Caco-2 (cell line): ENCODE measurements at regions not wholly inside any gene's neighbourhood (a gene's known extent, or its start where the extent isn't known, plus 50 kb on each side); places are given as distances from the start of the nearest gene placed in this dataset.

Experiments used
- BruUV-seq: library from RNA; stranded (reverse); fragments of 400-500 nt; replicated peaks from 2 replicates; lab custom pipeline; 2021; lab: Mats Ljungman, UMichigan
- CTCF ChIA-PET: fragments of 300-600 bp; sonication (Branson Sonifier 250); formaldehyde crosslinking; loops from one replicate; lab custom pipeline; 2022; ENCODE audit warnings: antibody characterized with exemption; lab: Charles Lee
- POLR2A ChIA-PET: fragments of 300-600 bp; sonication (Branson Sonifier 250); formaldehyde crosslinking; loops from one replicate; lab custom pipeline; 2022; ENCODE audit warnings: antibody characterized with exemption; lab: Charles Lee
- DNase-seq, 2 experiments: peaks; one replicate each; pipeline versions ENCODE4 v3.0.0 to v3.0.0-alpha.2; 2020 to 2022
- H3K27me3 ChIP-seq: replicated peaks from 2 replicates; pipeline ENCODE4 v1.6.0; 2011; ENCODE audit warnings: low read length; ENCODE audit not compliant: control insufficient read depth, insufficient read depth
- H3K36me3 ChIP-seq: 2 replicates; pipeline ENCODE4 v1.5.1; 2011; ENCODE audit warnings: low read length; ENCODE audit not compliant: control insufficient read depth, insufficient read depth
- H3K4me1 ChIP-seq: fragments of 250-450 bp; sonication (Bioruptor Pico); 2 replicates; pipeline ENCODE4 v1.5.1; 2020; ENCODE audit warnings: mild to moderate bottlenecking
- H3K4me3 ChIP-seq: 2 replicates; pipeline ENCODE4 v1.5.1; 2011; ENCODE audit warnings: low read depth, mild to moderate bottlenecking, control low read depth, low read length
- H3K9me3 ChIP-seq: fragments of 250-450 bp; sonication (Bioruptor Pico); 2 replicates; pipeline ENCODE4 v1.5.1; 2020; ENCODE audit warnings: mild to moderate bottlenecking, moderate library complexity
- H3K27ac Mint-ChIP-seq: one replicate; pipeline ENCODE4 v1.8.0; 2022; ENCODE audit warnings: mixed read lengths; ENCODE audit not compliant: unreplicated experiment
- H3K27me3 Mint-ChIP-seq: one replicate; pipeline ENCODE4 v1.8.0; 2022; ENCODE audit warnings: mixed read lengths; ENCODE audit not compliant: insufficient read depth, unreplicated experiment
- H3K36me3 Mint-ChIP-seq: one replicate; pipeline ENCODE4 v1.8.0; 2022; ENCODE audit warnings: mild to moderate bottlenecking, mixed read lengths; ENCODE audit not compliant: insufficient read depth, unreplicated experiment
- H3K4me1 Mint-ChIP-seq: one replicate; pipeline ENCODE4 v1.8.0; 2022; ENCODE audit warnings: low read depth, mixed read lengths; ENCODE audit not compliant: unreplicated experiment
- H3K4me3 Mint-ChIP-seq: one replicate; pipeline ENCODE4 v1.8.0; 2022; ENCODE audit warnings: mild to moderate bottlenecking, moderate library complexity, mixed read lengths; ENCODE audit not compliant: unreplicated experiment
- H3K9me3 Mint-ChIP-seq: one replicate; pipeline ENCODE4 v1.8.0; 2022; ENCODE audit warnings: mixed read lengths; ENCODE audit not compliant: unreplicated experiment
- CTCF ChIP-seq, 2 experiments: fragments of 200-600 bp in 1 of 2; IDR thresholded peaks; 1 replicate in 1 of 2; 2 replicates in 1 of 2; pipeline versions ENCODE4 v1.5.1 to v1.8.0; 2011 to 2022; ENCODE audit warnings: antibody characterized with exemption in 1 of 2, control low read depth in 1 of 2, inconsistent platforms in 1 of 2, low read depth in 1 of 2, low read length in 1 of 2, mild to moderate bottlenecking in 1 of 2, moderate library complexity in 1 of 2; ENCODE audit not compliant: insufficient read depth in 1 of 2, severe bottlenecking in 1 of 2, unreplicated experiment in 1 of 2
- intact Hi-C: fragments of 100-400 bp; cut with micrococcal nuclease; formaldehyde crosslinking; loops from one replicate; pipeline ENCODE4 v1.10.0; 2022; ENCODE audit not compliant: unreplicated experiment

- no peaks in the 10 kb centered on the region for H3K4me1 ChIP-seq
- H3K36me3 ChIP-seq = no peaks in the 10 kb centered on the region; the same call in 1 of the 2 replicates
- H3K4me1 Mint-ChIP-seq = no peaks in the 10 kb centered on the region
- no peak for DNase-seq
- H3K4me3 ChIP-seq = no peak overlapping the region
- no peak overlapping the region for H3K27ac Mint-ChIP-seq
- no peak for TF ChIP-seq CTCF (IDR thresholded peaks at IDR 0.05; ENCODE audit: insufficient read depth in 1 of 2, low read depth in 1 of 2, low read length in 1 of 2, severe bottlenecking in 1 of 2, unreplicated experiment in 1 of 2)
- peaks cover 14% of the 10 kb centered on the region for H3K27me3 Mint-ChIP-seq
- no peak overlapping the region for H3K4me3 Mint-ChIP-seq
- H3K9me3 ChIP-seq = no peaks in the 10 kb centered on the region
- H3K9me3 Mint-ChIP-seq = no peaks in the 10 kb centered on the region
- no TSS peak for BruUV-seq
- no peaks in the 10 kb centered on the region; the same call in 1 of the 2 replicates for H3K27me3 ChIP-seq
- no peaks in the 10 kb centered on the region for H3K36me3 Mint-ChIP-seq
- intact Hi-C loops = no loop called here
- ChIA-PET CTCF (no interaction called here), POLR2A (no interaction called here)
Observed at GRCh38 chr2:65798641-65799040, 366.2 kb upstream of the SPRED2 start.

- H3K27me3 Mint-ChIP-seq = peaks cover 11% of the 10 kb centered on the region
- Histone ChIP-seq H3K36me3 (no peaks in the 10 kb centered on the region; the same call in 1 of the 2 replicates), H3K9me3 (no peaks in the 10 kb centered on the region), H3K4me3 (no peak overlapping the region), H3K4me1 (no peaks in the 10 kb centered on the region), H3K27me3 (no peaks in the 10 kb centered on the region; the same call in 1 of the 2 replicates)
- no peak overlapping the region for H3K4me3 Mint-ChIP-seq
- no peak overlapping the region for H3K27ac Mint-ChIP-seq
- intact Hi-C loops = no loop called here
- no peaks in the 10 kb centered on the region for H3K36me3 Mint-ChIP-seq
- ChIA-PET POLR2A (interaction anchor here (0.6 kb wide), 1 partner anchor 164 kb away, joined by 3 read pairs; no protein-coding TSS in a partner anchor), CTCF (no interaction called here)
- H3K4me1 Mint-ChIP-seq = no peaks in the 10 kb centered on the region
- TF ChIP-seq CTCF (IDR thresholded peaks at IDR 0.05; ENCODE audit: insufficient read depth in 1 of 2, low read depth in 1 of 2, low read length in 1 of 2, severe bottlenecking in 1 of 2, unreplicated experiment in 1 of 2) = no peak
- no peaks in the 10 kb centered on the region for H3K9me3 Mint-ChIP-seq
- no TSS peak for BruUV-seq
- no peak for DNase-seq
Observed at GRCh38 chr2:65794994-65795393, 362.6 kb upstream of the SPRED2 start.

- no peak for TF ChIP-seq CTCF (IDR thresholded peaks at IDR 0.05; ENCODE audit: insufficient read depth in 1 of 2, low read depth in 1 of 2, low read length in 1 of 2, severe bottlenecking in 1 of 2, unreplicated experiment in 1 of 2)
- Mint-ChIP-seq H3K9me3 (no peaks in the 10 kb centered on the region), H3K4me1 (no peaks in the 10 kb centered on the region), H3K4me3 (no peak overlapping the region), H3K27ac (no peak overlapping the region), H3K36me3 (no peaks in the 10 kb centered on the region), H3K27me3 (peaks cover 13% of the 10 kb centered on the region)
- intact Hi-C loops = no loop called here
- no peak for DNase-seq
- CTCF ChIA-PET = no interaction called here
- H3K9me3 ChIP-seq = no peaks in the 10 kb centered on the region
- H3K4me1 ChIP-seq = no peaks in the 10 kb centered on the region
- POLR2A ChIA-PET = no interaction called here
- no peak overlapping the region for H3K4me3 ChIP-seq
- no TSS peak for BruUV-seq
- no peaks in the 10 kb centered on the region; the same call in 1 of the 2 replicates for H3K27me3 ChIP-seq
- no peaks in the 10 kb centered on the region for H3K36me3 ChIP-seq
Observed at GRCh38 chr2:65791404-65791975, 359.1 kb upstream of the SPRED2 start.
